GM18873 (cell line): ENCODE measurements at regions not wholly inside any gene's neighbourhood (a gene's known extent, or its start where the extent isn't known, plus 50 kb on each side); places are given as distances from the start of the nearest gene placed in this dataset.

Source experiments
- ATAC-seq: cut with Tn5 transposase; IDR thresholded peaks from one replicate; pipeline ENCODE4 v1.9.1; 2021; ENCODE audit warnings: mild to moderate bottlenecking, moderate library complexity, moderate number of reproducible peaks; ENCODE audit not compliant: unreplicated experiment, low FRiP score

DNA sequence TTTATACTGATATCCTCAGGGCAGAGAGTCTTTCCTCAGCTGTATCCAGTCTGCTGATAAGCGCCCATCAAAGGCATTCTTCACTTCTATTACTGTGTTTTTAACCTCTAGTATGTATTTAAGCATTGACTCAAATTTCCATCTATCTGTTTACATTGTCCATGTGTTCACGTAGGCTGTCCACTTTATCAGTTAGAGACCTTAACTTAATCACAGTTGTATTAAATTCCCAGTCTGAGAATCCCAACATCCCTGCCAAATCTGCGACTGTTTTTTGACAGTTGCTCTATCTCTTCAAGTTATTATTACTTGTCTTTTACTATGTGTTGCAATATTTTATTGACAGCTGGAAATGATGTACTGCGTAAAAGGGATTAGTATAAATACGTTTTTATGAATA lies 1613.7 kb upstream of the MIR17HG start:
- no peak for ATAC-seq

DNA sequence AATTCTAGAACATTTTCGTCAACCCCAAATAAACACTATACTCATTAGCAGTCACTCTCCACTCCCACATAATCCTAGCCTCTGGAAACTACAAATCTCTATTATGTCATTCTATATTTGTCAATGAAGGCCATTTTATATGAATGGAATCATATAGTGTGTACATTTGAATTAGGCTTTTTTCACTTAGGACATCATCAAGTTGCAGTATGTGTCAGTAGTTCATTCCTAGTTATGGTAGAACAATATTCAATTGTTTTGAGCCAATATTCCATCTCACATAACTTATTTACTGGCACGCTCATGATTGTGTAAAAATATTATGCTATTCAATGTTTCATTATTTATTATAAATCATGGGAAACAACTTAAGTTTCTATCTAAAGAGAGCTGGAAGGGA lies 1610.4 kb upstream of the MIR17HG start:
- no peak for ATAC-seq

DNA sequence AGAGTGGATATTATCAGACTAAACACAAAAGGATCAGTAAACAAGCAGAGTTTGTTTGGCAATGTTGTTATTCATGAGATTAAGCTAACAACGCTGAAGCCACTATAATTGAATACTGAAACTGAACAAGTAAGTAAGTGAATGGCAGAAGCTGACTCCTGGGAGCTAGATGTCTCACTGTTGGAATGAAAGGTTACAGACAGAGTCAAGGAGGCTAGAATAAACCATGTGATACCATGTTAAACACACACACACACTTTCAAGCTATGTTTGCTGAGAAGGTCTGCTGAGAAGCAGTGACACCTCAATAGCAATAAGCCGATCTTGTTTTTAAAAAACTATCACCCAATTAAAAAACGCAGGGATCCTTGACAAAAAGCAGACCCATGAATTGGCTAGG lies 1609.4 kb upstream of the MIR17HG start:
- no peak for ATAC-seq

DNA sequence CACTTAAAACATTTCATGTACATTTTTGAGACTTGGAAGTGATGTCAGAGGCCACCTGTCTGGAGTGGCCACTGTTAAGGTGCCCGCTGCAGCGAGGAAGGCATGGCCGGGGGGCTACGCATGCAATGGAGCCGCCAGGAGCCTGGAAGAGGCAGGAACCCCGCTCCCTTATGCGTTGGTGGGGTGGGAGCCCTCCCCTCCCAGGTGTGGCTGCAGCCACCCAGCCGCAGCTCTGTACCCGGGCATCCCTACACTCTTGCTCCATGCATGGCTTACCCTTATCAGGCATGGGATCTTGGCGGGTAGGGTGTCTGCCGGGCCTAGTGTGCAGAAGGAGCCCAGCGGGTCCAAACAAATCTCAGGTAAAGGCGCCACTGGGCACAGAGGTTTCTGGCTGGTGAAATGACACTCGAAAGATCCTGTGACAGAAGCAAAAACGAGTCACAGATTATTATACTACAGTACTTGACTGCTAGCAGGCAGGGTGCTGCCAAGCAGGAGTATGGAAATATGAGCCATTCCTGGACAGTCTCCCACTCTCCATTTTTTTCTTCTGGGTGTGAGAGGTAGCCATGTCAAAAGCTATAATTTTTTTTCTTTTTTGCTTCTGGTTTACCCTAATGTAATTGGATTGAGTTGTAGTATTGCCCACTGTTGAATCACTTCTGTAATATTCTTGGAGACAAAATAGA lies 1606.3 kb upstream of the MIR17HG start:
- no peak for ATAC-seq

DNA sequence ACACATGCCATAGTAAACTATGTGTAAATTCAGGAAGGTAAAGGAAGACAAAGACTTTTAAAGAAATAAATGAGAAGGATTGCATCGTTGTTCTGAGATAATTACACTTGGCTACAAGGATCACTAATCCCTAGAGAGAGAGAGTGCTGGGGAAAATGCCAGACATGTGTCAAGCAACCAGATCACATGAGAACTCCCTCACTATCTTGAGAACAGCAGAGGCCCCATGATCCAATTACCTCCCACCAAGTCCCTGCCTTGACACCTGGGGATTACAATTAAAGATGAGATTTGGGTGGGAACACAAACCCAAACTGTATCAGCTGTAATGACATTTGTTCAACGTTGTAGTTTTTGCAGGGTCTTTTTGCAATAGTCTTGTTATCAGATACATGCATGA lies 1600.9 kb upstream of the MIR17HG start:
- ATAC-seq: no peak

DNA sequence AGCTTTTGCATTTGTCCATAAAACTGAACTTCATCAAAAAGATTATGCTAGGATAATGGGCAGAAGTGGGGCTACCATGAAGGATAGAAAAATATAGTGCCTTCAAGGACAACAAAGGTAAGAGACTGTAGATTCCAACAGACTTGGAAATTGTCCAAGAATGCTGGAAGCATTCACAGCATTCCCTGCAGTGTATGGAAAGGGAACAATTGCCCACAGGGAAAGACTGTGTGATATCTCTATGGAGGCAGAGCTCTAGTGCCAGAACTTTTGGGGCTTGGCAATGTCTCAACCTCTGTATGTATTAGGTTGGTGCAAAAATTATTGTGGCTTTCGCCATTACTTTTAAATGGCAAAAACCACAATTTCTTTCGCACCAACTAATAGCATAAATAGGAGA lies 1598.8 kb upstream of the MIR17HG start:
- ATAC-seq: no peak

DNA sequence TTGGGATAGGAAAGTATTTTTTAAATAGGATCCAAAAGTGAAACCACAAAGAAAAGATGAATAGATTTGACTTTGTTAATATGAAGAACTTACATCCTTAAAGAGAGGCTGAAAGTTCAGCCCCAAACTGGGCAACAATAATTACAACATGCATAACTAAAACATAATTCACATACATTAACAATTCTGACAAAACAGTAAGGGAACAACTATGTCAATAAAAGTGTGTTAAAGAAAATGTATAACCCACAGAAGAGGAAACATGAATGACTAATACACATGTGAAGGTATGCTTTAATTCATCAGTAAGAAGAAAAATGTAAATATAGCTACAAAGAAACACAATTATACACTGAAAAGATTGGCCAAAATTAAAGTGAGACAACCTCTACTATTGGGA lies 1597.6 kb upstream of the MIR17HG start:
- ATAC-seq: no peak

DNA sequence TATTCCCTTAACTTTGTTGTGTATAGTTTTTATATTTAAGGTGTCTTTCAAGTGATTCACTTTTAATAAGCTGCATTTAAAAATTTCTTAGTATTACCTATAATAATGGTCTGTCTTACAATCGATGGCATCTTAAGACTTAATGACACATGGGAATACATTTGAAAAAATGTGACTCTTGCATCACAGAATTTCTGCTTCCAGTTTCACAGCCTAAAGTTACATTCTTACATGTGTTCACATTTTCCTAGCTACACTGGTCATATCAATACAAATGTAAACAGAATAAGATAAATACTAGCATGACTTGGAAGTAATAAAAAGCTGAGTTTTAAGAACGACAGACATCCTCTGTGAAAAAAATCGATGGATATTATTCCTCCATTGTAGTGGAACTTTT lies 1597.1 kb upstream of the MIR17HG start:
- no peak for ATAC-seq

DNA sequence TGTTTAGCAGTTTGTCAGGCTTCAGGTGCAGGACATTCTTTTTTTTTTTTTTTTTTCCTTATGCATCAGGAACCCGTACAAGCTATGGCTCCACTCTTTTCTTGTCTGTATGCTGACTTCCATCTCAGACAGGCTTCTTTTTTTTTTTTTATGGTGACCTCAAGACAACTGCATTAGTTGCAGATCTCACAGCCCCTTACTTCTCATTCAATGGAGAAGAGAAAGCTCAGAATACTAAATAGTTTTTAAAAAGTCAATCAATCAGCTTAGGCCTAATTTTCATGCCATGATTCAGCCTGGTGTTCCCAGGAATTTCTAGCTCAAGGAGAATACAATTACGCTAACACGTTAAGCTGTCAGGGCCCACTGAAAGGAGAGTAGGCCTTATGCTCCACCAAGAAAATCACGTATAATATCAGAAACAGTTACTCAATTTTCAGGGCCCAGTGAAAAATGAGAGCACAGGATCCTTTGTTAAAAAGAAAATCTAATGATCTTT lies 1596.0 kb upstream of the MIR17HG start:
- no peak for ATAC-seq

DNA sequence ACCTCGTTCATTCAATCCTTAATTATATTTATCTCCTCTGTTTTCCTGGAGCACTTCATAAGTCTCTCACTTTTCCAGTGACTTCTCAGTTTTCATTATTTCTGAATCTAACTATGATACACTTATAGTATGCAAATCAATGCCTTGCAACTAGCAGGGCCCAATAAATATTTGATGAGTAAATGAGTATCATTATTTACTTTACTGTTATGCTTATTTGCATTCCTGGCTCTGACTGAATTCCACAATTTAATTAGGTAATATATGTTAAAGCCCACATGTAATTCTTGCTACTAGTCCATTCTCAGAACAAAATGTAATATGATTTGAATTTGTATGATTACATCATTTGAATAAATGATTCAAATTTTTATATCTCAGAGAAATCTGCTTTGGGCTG lies 1595.1 kb upstream of the MIR17HG start:
- no peak for ATAC-seq

DNA sequence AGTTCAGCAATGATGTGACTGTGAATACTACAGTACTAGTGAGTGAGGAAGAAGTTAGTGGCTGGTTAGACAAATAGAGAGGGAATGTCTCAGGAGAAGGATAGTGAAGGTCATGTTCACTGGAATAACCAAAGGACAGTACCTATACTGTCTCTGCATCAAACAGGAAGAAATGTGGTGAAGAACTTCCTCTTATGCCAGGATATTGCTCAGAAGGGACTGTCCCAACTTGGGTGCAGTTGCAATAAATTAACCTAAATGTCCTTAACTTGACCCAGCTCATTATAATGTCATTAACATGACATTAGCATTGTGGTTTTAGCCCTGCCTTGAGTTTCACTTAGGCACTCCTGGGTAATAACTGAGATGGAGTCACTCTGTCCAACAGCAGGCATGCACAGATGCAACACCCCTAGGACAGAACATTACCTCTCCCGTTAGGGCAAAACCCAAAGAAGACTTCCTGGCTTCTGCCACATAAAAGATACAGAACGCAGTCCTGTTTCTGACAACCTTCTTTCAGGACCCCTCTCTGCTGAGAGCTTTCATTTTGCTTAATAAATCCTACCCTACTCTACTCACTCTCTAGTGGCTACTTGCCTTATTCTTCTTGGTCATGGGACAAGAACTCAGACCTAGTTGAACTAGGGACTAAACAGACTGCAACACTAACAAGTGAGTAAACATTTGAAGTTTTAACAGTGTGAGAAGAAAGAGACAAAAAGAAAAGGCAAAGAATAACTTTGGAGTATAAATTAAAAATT lies 1591.6 kb upstream of the MIR17HG start:
- ATAC-seq: no peak

DNA sequence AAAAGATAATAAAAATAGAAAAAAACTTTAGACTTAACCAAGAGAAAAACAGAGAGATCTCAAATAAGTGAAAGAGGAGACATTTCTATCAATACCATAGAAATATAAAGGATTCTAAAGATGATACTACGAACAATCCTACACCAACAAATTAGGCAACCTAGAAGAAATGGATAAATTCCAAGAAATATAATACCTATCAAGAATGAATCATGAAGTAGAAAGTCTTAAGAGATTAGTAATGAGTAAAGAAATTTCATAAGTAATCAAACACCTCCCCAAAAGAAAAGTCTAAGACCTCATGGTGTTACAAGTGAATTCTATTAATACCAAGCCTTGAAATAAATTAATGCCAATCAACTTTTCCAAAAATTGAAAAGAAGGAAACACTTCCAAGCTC lies 1584.5 kb upstream of the MIR17HG start:
- ATAC-seq: no peak

DNA sequence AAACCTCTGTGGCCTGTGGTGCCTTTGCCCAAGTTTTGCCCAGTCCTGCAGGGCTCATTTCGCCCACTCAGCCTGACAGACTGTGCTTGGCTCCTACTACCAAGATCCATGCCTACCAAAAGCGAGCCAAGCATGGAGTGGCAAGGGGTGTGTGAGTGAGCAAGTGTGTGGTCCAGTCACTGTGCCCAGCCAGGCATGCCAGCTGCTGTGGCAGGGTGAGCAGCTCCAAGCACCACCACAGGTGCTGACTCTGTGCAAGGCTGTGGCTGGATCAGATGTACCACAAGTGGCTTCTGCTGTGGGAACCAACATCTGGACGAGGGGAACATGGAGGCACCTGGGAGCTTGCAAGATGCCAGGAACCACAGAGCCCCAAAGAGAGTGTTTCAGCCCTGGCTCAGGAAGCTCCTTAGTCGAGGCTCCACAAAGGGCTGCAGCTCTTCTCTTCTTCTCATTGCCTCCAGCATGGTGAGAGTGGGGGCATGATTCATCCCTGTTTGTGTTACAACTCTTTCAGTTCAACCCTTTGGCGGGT lies 1564.2 kb upstream of the MIR17HG start:
- ATAC-seq: no peak

DNA sequence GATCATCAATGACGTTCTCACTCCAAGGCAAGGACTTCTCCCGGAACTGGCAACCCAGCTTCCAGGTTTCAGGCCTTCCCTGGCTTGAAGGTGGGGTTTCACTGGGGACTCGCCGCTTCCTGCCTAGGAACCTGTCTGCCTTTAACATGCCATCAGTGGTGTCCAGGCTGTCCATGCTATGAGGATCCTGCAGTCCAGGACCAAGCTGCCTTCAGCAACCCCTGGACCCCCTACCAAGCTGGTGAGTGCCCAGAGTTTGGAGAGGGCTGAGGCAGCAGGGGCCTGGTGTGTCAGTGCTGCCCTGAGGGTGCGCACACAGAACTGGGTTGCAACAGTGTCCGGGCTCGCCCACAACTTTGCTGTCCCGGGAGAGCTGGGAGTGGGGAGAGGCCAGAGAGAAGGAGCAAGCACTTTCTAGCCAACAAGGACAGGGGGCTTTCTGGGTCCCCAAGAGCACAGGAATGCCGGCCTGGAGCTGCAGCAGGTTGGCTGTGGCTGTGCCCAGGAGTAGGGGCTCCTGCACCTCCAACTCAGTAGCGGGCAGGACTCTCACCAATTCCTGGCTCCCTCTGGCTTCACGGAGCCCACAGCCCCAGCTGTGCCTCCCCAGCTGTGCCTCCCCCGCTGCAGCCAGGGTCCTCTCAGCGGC lies 1563.2 kb upstream of the MIR17HG start:
- no peak for ATAC-seq

DNA sequence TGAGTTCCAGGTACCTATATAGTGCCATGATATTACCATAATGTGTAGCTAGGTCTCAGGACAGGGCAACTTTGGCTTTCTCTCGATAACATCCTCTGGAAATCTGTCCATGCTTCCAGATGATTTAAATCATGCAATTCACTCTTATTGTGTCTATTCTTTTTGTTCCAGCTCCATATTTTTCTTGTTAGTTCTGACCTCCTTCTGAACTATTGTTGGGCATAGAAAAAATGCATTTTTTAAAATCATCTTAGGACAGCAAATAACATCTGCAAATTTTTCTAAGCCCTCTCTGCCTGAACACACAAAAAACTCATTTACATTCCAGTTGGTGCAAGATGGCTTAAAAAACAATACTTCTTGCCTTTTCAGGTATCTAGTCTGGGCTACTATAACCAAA lies 1561.0 kb upstream of the MIR17HG start:
- no peak for ATAC-seq

DNA sequence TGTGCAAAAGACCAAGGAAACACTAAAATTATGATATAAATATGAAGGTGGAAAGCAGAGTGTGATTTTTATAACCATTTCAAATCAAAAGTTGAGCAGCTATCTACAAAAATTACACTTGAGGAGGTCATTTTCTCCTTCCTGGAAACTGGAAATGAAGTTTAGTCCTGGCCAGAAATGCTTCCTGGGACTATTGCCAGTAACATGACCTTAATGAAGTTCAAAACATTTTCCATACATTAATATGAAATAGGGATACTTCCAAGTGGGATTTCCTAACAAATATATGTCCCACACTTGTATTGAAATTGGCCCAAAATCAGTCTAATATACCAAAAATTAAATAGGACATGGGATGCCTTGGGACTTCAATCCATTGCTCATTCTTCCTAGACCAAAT lies 1556.8 kb upstream of the MIR17HG start:
- no peak for ATAC-seq

DNA sequence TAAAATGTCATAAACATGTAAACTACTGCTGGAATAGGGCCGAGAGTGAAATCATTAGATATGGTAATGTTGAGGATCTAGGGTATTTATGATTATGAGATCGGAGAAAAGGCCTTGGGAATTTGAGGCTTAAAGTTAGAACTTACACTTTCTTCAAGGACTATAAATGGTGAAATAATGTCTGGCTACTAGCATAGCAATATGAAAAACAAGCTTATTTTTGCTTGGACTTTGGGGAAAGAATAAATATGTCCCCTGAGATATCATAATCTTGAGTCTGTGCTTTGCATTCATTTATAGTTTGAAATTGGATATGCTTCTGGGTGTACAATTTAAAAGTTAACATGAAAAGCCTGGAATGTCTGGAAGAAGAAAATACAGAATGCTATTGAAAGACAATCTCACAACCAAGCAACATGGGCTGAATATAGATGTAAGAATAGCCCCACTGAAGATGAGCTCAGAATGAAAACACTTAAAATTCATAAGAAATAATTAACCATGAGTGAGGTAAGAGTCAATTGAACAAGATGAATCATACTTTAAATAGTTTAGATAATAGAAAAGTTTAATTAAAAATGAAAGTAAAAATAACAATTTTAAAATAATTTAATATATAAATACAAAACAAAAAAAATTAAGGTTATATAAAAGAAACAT lies 1555.4 kb upstream of the MIR17HG start:
- no peak for ATAC-seq

DNA sequence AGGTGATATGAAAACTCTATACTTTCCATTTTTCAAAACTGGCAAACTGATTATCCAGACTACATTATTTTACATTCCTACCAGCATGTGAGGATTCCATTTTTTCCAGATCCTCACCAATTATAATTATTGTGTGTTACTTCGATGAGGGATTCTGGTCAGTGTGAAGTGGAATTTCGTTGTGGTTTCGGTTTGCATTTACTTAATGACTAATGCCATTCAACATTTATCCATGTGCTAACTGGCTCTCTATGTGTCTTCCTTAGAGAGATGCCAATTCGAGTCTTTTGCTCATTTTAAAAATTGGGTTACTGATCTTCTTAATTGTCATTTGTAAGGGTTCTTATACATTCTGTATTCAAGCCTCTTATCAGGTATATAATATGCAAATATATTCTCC lies 1551.3 kb upstream of the MIR17HG start:
- ATAC-seq: no peak

DNA sequence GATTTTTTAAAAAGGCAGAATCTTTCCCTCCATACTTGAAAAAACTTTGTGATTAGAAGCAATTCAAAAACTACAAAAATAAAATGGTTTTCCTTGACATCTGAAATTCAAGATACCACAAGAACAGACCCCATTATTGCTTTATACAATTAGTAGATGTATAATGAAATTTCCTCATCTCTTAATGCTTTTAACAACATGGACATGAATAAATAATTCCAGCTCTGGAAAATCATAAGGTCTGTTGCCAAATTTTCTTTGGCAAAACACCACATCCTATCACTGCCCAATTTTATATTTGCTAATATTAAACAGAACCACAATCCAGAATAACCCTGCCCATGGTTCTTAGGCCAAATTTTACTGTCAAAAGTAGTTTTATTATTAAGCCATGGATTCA lies 1543.6 kb upstream of the MIR17HG start:
- ATAC-seq: no peak

DNA sequence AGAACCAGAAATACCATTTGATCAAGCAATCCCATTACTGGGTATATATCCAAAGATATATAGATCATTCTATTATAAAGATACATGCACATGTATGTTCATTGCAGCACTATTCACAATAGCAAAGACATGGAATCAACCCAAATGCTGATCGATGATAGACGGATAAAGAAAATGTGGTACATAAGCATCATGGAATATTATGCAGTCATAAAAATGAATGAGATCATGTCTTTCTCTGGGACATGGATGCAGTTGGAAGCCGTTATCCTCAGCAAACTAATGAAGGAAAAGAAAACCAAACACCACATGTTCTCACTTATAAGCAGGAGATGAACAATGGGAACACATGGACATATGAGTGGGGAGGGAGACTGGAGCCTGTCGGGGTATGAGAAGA lies 1540.9 kb upstream of the MIR17HG start:
- no peak for ATAC-seq

DNA sequence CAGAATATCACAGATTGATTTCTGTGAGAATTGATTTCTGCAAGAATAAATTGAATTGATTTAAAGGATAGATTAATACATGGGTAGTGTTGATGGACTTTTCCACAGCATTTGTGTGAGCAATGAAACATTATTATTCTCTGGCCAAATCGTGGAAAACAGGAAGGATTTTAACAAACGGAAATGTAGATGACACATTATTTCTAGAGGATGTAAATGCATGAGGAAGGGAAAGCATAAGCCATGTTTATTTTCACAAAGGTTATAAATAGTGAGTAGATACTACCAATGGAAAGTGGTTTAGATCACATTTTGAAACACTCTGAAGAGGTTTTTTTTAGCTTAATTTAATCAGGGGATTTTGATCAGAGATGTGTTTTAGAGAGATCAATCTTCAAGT lies 1534.6 kb upstream of the MIR17HG start:
- no peak for ATAC-seq
